GM12873 (cell line): ENCODE measurements at regions not wholly inside any gene's neighbourhood (a gene's known extent, or its start where the extent isn't known, plus 50 kb on each side); places are given as distances from the start of the nearest gene placed in this dataset.

ENCODE experiments used
- CTCF ChIP-seq: IDR thresholded peaks from 2 replicates; pipeline ENCODE4 v1.5.1; 2012; ENCODE audit warnings: low read depth, mild to moderate bottlenecking, moderate library complexity, low read length, control low read depth; ENCODE audit not compliant: insufficient read depth; ENCODE audit errors: missing control alignments

- TF ChIP-seq CTCF: no peak
Measured at GRCh38 chr12:102633981-102634605, 153.7 kb upstream of the IGF1 start.

- TF ChIP-seq CTCF: no peak
Measured at GRCh38 chr12:102631274-102631673, 150.9 kb upstream of the IGF1 start.

GRCh38 chr12:102629262-102629888, 149.0 kb upstream of the IGF1 start:
- no peak for TF ChIP-seq CTCF

- TF ChIP-seq CTCF: no peak
Measured at GRCh38 chr12:102625819-102626218, 145.5 kb upstream of the IGF1 start.

- TF ChIP-seq CTCF: no peak
Measured at GRCh38 chr12:102622618-102623017, 142.3 kb upstream of the IGF1 start.

- TF ChIP-seq CTCF: no peak
Measured at GRCh38 chr12:102618197-102618877, 138.0 kb upstream of the IGF1 start.

- TF ChIP-seq CTCF: no peak
Measured at GRCh38 chr12:102616692-102617091, 136.3 kb upstream of the IGF1 start.
